HCT116 (cell line): ENCODE measurements at regions not wholly inside any gene's neighbourhood (a gene's known extent, or its start where the extent isn't known, plus 50 kb on each side); places are given as distances from the start of the nearest gene placed in this dataset.

ENCODE experiments used
- ATAC-seq: fragments of 200-7000 bp; cut with Tn5 transposase; 2 replicates; pipeline ENCODE4 v1.9.1; 2020; ENCODE audit warnings: mild to moderate bottlenecking, moderate library complexity
- BruUV-seq: library from RNA; stranded (reverse); fragments of 400-500 nt; replicated peaks from 2 replicates; lab custom pipeline; 2021; lab: Mats Ljungman, UMichigan
- CTCF ChIA-PET: fragments of 300-600 bp; sonication (Branson Sonifier 250); formaldehyde crosslinking; loops from one replicate; lab custom pipeline; 2021; ENCODE audit warnings: antibody characterized with exemption; lab: Charles Lee
- POLR2A ChIA-PET: fragments of 300-600, 350-600 bp; sonication (Branson Sonifier 250); formaldehyde crosslinking; loops from one replicate; lab custom pipeline; 2021; ENCODE audit warnings: antibody characterized with exemption; lab: Charles Lee
- RAD21 ChIA-PET, 2 experiments: fragments of 300-600 bp; sonication (Branson Sonifier 250); formaldehyde crosslinking; loops; one replicate each; lab custom pipeline; 2023; ENCODE audit warnings: low total read pairs in 2 of 2; ENCODE audit not compliant: uncharacterized antibody in 2 of 2, unreplicated experiment in 2 of 2, low non-redundant PET in 1 of 2; lab: Charles Lee
- DNase-seq: peaks from one replicate; pipeline ENCODE4 v3.0.0-alpha.2; 2010; ENCODE audit warnings: low read depth, low spot score
- H2AFZ ChIP-seq: fragments of 200-600 bp; shearing (Covaris generic), sonication (generic); 2 replicates; pipeline ENCODE4 v1.6.1; 2017; ENCODE audit warnings: low read depth, mixed run types, mixed read lengths, antibody characterized with exemption, low read length; ENCODE audit not compliant: poor library complexity, severe bottlenecking
- H3K27ac ChIP-seq: 2 replicates; pipeline ENCODE4 v1.5.1; 2012; ENCODE audit warnings: low read depth, low read length
- H3K27me3 ChIP-seq: fragments of 200-600 bp; sonication (generic); 2 replicates; pipeline ENCODE4 v1.6.1; 2016; ENCODE audit warnings: mixed run types, low read length, mixed read lengths; ENCODE audit not compliant: insufficient read depth
- H3K36me3 ChIP-seq, 2 experiments: fragments of 200-500 bp in 1 of 2; fragments of 200-600 bp in 1 of 2; sonication (Bioruptor generic) in 1 of 2; sonication (generic) in 1 of 2; 2 replicates each; pipeline versions ENCODE4 v1.5.1 to v1.6.1; 2014 to 2016; ENCODE audit warnings: low read length in 2 of 2, inconsistent platforms in 1 of 2, mixed read lengths in 1 of 2, mixed run types in 1 of 2; ENCODE audit not compliant: insufficient read depth in 2 of 2, control insufficient read depth in 1 of 2
- H3K4me1 ChIP-seq, 2 experiments: fragments of 200-600 bp in 1 of 2; sonication (generic) in 1 of 2; 2 replicates each; pipeline versions ENCODE4 v1.5.1 to v1.6.1; 2012 to 2017; ENCODE audit warnings: low read length in 2 of 2, inconsistent platforms in 1 of 2, mild to moderate bottlenecking in 1 of 2, mixed read lengths in 1 of 2, mixed run types in 1 of 2, moderate library complexity in 1 of 2; ENCODE audit not compliant: insufficient read depth in 2 of 2, control insufficient read depth in 1 of 2
- H3K4me2 ChIP-seq: fragments of 200-600 bp; sonication (generic); 2 replicates; pipeline ENCODE4 v1.6.1; 2017; ENCODE audit warnings: mixed run types, low read length, mixed read lengths
- H3K4me3 ChIP-seq, 2 experiments: fragments of 200-600 bp in 1 of 2; sonication (generic) in 1 of 2; replicated peaks in 1 of 2; 2 replicates each; pipeline ENCODE4 v1.5.1; 2011 to 2016; ENCODE audit warnings: low read length in 2 of 2, control low read depth in 1 of 2, low read depth in 1 of 2, mild to moderate bottlenecking in 1 of 2, mixed read lengths in 1 of 2, mixed run types in 1 of 2
- H3K79me2 ChIP-seq: fragments of 200-600 bp; sonication (generic); 2 replicates; pipeline ENCODE4 v1.6.1; 2017; ENCODE audit warnings: mild to moderate bottlenecking, mixed run types, low read length, moderate library complexity, mixed read lengths; ENCODE audit not compliant: insufficient read depth
- H3K9ac ChIP-seq: fragments of 200-600 bp; sonication (generic); 2 replicates; pipeline ENCODE4 v1.6.1; 2016; ENCODE audit warnings: low read length, mixed read lengths
- H3K9me2 ChIP-seq: fragments of 200-600 bp; sonication (generic), shearing (Covaris generic); 2 replicates; pipeline ENCODE4 v1.6.1; 2017; ENCODE audit warnings: mixed run types, mild to moderate bottlenecking, moderate library complexity; ENCODE audit not compliant: insufficient read depth
- H3K9me3 ChIP-seq, 2 experiments: fragments of 200-500 bp in 1 of 2; fragments of 200-600 bp in 1 of 2; sonication (Bioruptor generic) in 1 of 2; sonication (generic) in 1 of 2; 2 replicates each; pipeline ENCODE4 v1.6.1; 2014 to 2017; ENCODE audit warnings: low read length in 2 of 2, mixed read lengths in 2 of 2, inconsistent platforms in 1 of 2, low read depth in 1 of 2, mild to moderate bottlenecking in 1 of 2, mixed run types in 1 of 2, moderate library complexity in 1 of 2; ENCODE audit not compliant: control insufficient read depth in 1 of 2, insufficient read depth in 1 of 2
- H4K20me1 ChIP-seq: fragments of 200-600 bp; sonication (generic), shearing (Covaris generic); 2 replicates; pipeline ENCODE4 v1.6.1; 2017; ENCODE audit warnings: mixed run types, mild to moderate bottlenecking, moderate library complexity; ENCODE audit not compliant: insufficient read depth
- ATF3 ChIP-seq: IDR thresholded peaks from 2 replicates; pipeline ENCODE4 v1.6.1; 2012
- CBX3 ChIP-seq: IDR thresholded peaks from 2 replicates; pipeline ENCODE4 v1.6.1; 2012; ENCODE audit warnings: low read depth
- CEBPB ChIP-seq: IDR thresholded peaks from 2 replicates; pipeline ENCODE4 v1.6.1; 2012; ENCODE audit warnings: low read depth
- CTCF ChIP-seq, 3 experiments: fragments of 200-600 bp in 1 of 3; sonication (generic) in 1 of 3; IDR thresholded peaks in 2 of 3; conservative IDR thresholded peaks in 1 of 3; 2 replicates each; pipeline ENCODE4 v1.5.1; 2012 to 2017; ENCODE audit warnings: low read depth in 2 of 3, low read length in 2 of 3, antibody characterized with exemption in 1 of 3, borderline replicate concordance in 1 of 3, control low read depth in 1 of 3, mild to moderate bottlenecking in 1 of 3, mixed read lengths in 1 of 3, mixed run types in 1 of 3, moderate library complexity in 1 of 3; ENCODE audit not compliant: insufficient read depth in 1 of 3
- EGR1 ChIP-seq: IDR thresholded peaks from 2 replicates; pipeline ENCODE4 v1.6.1; 2012; ENCODE audit warnings: low read depth
- ELF1 ChIP-seq: IDR thresholded peaks from 2 replicates; pipeline ENCODE4 v1.6.1; 2012; ENCODE audit warnings: low read depth, borderline replicate concordance
- EZH2 ChIP-seq: fragments of 200-600 bp; sonication (generic); IDR thresholded peaks from 2 replicates; pipeline ENCODE4 v1.6.1; 2017; ENCODE audit warnings: antibody characterized with exemption, mixed run types
- EZH2phosphoT487 ChIP-seq: fragments of 200-600 bp; IDR thresholded peaks from 2 replicates; pipeline ENCODE4 v1.6.1; 2018; ENCODE audit warnings: antibody characterized with exemption, borderline replicate concordance
- FOSL1 ChIP-seq: IDR thresholded peaks from 2 replicates; pipeline ENCODE4 v1.6.1; 2012; ENCODE audit warnings: low read depth
- POLR2A ChIP-seq: IDR thresholded peaks from 2 replicates; pipeline ENCODE4 v1.7.0; 2011; ENCODE audit warnings: borderline replicate concordance; ENCODE audit not compliant: insufficient read depth, insufficient read length; ENCODE audit errors: extremely low read depth
- POLR2AphosphoS5 ChIP-seq: IDR thresholded peaks from 2 replicates; pipeline ENCODE4 v1.6.1; 2011; ENCODE audit warnings: mild to moderate bottlenecking, low read depth, low read length, moderate library complexity
- SIN3A ChIP-seq: IDR thresholded peaks from 2 replicates; pipeline ENCODE4 v1.6.1; 2012; ENCODE audit warnings: low read depth
- SP1 ChIP-seq: IDR thresholded peaks from 2 replicates; pipeline ENCODE4 v1.6.1; 2012; ENCODE audit warnings: low read depth
- SRF ChIP-seq: IDR thresholded peaks from 2 replicates; pipeline ENCODE4 v1.6.1; 2012; ENCODE audit warnings: low read depth
- YY1 ChIP-seq: IDR thresholded peaks from 2 replicates; pipeline ENCODE4 v1.6.1; 2011; ENCODE audit warnings: low read length, low read depth, moderate library complexity, mild to moderate bottlenecking; ENCODE audit not compliant: insufficient replicate concordance; ENCODE audit errors: extremely low read depth
- ZBTB33 ChIP-seq: IDR thresholded peaks from 2 replicates; pipeline ENCODE4 v1.6.1; 2011; ENCODE audit warnings: mild to moderate bottlenecking, low read length, moderate library complexity; ENCODE audit not compliant: insufficient replicate concordance; ENCODE audit errors: extremely low read depth
- ZNF274 ChIP-seq: fragments of 200-500 bp; sonication (Bioruptor generic); IDR thresholded peaks from 2 replicates; pipeline ENCODE4 v1.6.1; 2014; ENCODE audit warnings: mild to moderate bottlenecking, low read depth, low read length, inconsistent platforms
- intact Hi-C: fragments of 100-400 bp; cut with micrococcal nuclease; formaldehyde crosslinking; loops from 2 replicates; pipeline ENCODE4 v1.10.0; 2022

- DNase-seq (no peak), ATAC-seq (no peak)
- Histone ChIP-seq H3K9me3 (no peaks in the 10 kb centered on the region), H3K4me1 (no peaks in the 10 kb centered on the region), H3K27ac (no peak overlapping the region), H4K20me1 (no peaks in the 10 kb centered on the region), H3K79me2 (no peaks in the 10 kb centered on the region), H3K9me2 (no peaks in the 10 kb centered on the region), H3K27me3 (no peaks in the 10 kb centered on the region), H3K4me3 (no peak overlapping the region), H3K36me3 (no peaks in the 10 kb centered on the region), H3K4me2 (no peak overlapping the region), H2AFZ (no peak overlapping the region), H3K9ac (no peak overlapping the region)
- intact Hi-C loops: no loop called here
- TF ChIP-seq ATF3 (no peak), POLR2A (no peak), YY1 (no peak)
- RAD21 ChIA-PET: no interaction called here
- POLR2A ChIA-PET: no interaction called here
- BruUV-seq: no TSS peak
- CTCF ChIA-PET: no interaction called here
Observed at GRCh38 chr11:71059662-71060061, 192.7 kb downstream of the SHANK2 start.

GRCh38 chr11:71055925-71056324 lies 196.5 kb downstream of the SHANK2 start:
- no peaks in the 10 kb centered on the region for H4K20me1 ChIP-seq
- no peaks in the 10 kb centered on the region for H3K4me1 ChIP-seq
- H3K36me3 ChIP-seq: no peaks in the 10 kb centered on the region
- RAD21 ChIA-PET: interaction anchor here in 1 of 2 experiments (0.6 kb wide), 1 partner anchor 244 kb away, joined by 4 read pairs; no protein-coding TSS in a partner anchor
- no peak overlapping the region for H3K9ac ChIP-seq
- H3K27me3 ChIP-seq: no peaks in the 10 kb centered on the region
- H3K4me3 ChIP-seq: no peak overlapping the region
- no TSS peak for BruUV-seq
- no peaks in the 10 kb centered on the region for H3K79me2 ChIP-seq
- no peak overlapping the region for H3K27ac ChIP-seq
- intact Hi-C loops: no loop called here
- POLR2A ChIA-PET: no interaction called here
- no peak overlapping the region for H3K4me2 ChIP-seq
- DNase-seq (no peak), ATAC-seq (no peak)
- no peak for TF ChIP-seq ZNF274
- no peak for TF ChIP-seq SP1
- no peak for TF ChIP-seq FOSL1
- no peak for TF ChIP-seq ELF1
- TF ChIP-seq CTCF (IDR thresholded peaks at IDR 0.05 in 2 of 3, conservative IDR thresholded peaks at IDR 0.05 in 1 of 3; ENCODE audit: borderline replicate concordance in 1 of 3, insufficient read depth in 1 of 3, low read depth in 2 of 3, low read length in 2 of 3): no peak
- TF ChIP-seq ZBTB33: no peak
- TF ChIP-seq POLR2AphosphoS5: no peak
- no peak for TF ChIP-seq SIN3A
- TF ChIP-seq EZH2phosphoT487: no peak
- TF ChIP-seq SRF: no peak
- TF ChIP-seq CBX3: no peak
- TF ChIP-seq EZH2: no peak
- TF ChIP-seq YY1: no peak
- no peak for TF ChIP-seq EGR1
- TF ChIP-seq CEBPB: no peak
- H2AFZ ChIP-seq: no peak overlapping the region
- CTCF ChIA-PET: no interaction called here
- H3K9me2 ChIP-seq: no peaks in the 10 kb centered on the region
- no peaks in the 10 kb centered on the region for H3K9me3 ChIP-seq
